HFF-Myc (cell line): ENCODE measurements at regions not wholly inside any gene's neighbourhood (a gene's known extent, or its start where the extent isn't known, plus 50 kb on each side); places are given as distances from the start of the nearest gene placed in this dataset.

Experiments used
- DNase-seq: peaks from one replicate; pipeline ENCODE4 v3.0.0-alpha.2; 2011; ENCODE audit warnings: low read depth; ENCODE audit errors: extremely low read depth
- H3K4me3 ChIP-seq: replicated peaks from 2 replicates; pipeline ENCODE4 v1.5.1; 2011; ENCODE audit warnings: low read depth, mild to moderate bottlenecking, control low read depth, low read length
- TF ChIP-seq, protein P1 (sequence below): IDR thresholded peaks from 2 replicates; pipeline ENCODE4 v1.5.1; 2012; ENCODE audit warnings: mild to moderate bottlenecking, low read depth, low read length, control low read depth; ENCODE audit errors: missing control alignments

DNA sequence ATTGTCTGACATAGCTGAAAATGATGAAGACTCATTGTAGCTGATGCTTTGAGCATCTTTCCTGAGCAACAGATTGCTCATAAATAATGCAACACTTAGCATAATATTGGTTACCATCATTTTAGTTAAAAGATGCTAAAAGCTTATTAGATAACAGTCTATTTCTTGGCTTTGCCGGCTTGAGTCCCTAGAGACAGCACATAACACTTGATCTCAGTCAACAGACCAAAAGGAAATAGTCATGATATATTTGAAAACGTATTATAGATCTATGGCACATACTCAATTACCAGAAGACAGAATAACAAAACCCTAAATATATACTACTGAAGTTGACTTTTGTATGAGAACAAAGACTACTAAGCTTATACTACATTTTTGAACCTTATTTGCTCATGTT is 846.7 kb upstream of the EPHA5 start:
- DNase-seq = no peak
- H3K4me3 ChIP-seq = no peak overlapping the region
- TF ChIP-seq, protein P1, sequence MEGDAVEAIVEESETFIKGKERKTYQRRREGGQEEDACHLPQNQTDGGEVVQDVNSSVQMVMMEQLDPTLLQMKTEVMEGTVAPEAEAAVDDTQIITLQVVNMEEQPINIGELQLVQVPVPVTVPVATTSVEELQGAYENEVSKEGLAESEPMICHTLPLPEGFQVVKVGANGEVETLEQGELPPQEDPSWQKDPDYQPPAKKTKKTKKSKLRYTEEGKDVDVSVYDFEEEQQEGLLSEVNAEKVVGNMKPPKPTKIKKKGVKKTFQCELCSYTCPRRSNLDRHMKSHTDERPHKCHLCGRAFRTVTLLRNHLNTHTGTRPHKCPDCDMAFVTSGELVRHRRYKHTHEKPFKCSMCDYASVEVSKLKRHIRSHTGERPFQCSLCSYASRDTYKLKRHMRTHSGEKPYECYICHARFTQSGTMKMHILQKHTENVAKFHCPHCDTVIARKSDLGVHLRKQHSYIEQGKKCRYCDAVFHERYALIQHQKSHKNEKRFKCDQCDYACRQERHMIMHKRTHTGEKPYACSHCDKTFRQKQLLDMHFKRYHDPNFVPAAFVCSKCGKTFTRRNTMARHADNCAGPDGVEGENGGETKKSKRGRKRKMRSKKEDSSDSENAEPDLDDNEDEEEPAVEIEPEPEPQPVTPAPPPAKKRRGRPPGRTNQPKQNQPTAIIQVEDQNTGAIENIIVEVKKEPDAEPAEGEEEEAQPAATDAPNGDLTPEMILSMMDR = no peak

DNA sequence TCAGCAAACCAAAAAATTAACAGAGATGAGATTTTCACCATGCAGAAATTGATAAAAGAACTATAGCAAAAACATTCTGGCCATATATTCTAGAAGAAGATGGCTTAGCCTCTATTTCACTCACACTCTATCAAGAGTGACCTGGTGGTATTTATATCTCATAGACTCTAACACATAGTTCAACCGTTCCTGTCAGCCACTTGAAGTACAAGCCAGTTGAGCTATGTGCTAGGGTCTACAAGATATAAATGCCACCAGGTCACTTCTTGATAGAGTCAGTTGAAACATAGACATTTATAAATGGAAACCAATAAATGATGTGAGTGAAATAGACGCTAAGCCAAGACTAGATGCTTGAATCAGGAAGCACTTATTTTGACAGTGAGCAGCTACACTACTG is 836.7 kb upstream of the EPHA5 start:
- no peak for DNase-seq
- TF ChIP-seq, protein P1 = no peak
- no peak overlapping the region for H3K4me3 ChIP-seq

DNA sequence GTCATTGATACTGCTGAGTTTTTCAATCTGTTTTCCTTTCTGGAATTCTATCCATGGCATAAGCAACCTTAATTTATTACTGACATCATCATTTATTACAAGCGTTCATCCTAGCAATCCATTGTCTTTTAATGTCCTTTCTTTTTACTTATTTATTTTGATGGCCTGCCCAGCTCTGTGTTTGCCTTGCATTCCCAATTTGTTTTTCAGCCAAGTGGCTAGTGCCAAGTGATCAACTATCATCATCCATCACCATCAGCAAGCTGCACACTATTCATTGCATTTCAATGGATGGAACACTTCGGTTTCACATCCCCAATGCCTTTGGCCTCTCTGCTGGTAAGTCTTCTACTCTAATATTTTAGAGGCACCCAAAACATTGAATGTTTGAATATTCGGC is 831.7 kb upstream of the EPHA5 start:
- TF ChIP-seq, protein P1 = no peak
- no peak overlapping the region for H3K4me3 ChIP-seq

DNA sequence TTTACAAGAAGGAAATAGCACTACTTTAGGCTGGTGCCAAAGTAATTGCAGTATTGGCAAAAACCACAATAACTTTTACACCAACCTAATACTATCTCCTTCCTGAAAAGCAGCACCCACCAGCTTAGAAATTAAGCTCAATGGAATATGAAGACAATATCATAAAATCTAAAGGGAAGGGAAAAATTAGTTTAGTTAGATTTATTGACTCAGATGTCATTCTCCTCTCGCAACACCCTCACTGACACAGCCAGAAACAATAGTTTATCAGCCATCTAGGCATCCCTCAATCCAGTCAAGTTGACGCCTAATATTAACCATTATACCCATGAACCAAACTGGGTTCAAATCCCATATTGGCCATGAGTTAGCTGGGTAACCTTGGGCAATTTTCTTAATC is 820.4 kb upstream of the EPHA5 start:
- no peak for DNase-seq

More for the DNA sequence above, 831.7 kb upstream of the EPHA5 start:
- DNase-seq = no peak

DNA sequence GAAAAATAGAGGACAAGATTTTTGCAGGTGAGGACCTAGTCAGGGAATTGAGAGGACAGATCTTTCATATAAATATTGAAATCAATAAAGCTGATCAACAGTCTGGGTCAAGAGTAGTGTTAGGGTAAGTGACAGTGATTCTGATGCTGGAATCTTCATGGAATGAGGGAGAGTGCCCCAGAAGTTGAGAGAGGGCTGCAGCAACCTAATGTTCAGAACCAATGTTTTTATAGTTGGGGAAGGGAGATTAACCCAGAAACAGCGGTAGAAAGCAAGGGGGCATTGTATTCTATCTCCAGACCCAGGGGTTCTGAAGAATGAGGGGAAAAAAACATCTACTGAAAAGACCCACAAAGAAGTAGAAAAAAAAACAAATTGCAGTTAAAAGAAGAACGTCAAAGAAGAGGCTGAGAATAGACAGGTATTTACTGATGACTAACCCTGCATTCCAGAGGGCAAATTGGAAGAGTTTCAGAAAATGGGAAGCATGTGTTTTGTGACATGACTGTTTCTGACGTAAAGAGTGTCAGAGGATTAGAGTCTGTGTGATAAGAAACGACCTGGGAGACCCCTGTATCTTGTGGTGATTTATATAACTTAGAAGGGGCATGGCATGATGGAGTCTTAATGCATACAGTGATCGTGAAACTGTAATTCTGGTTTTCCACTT is 819.6 kb upstream of the EPHA5 start:
- H3K4me3 ChIP-seq = no peak overlapping the region
- DNase-seq = no peak

More for the DNA sequence above, 820.4 kb upstream of the EPHA5 start:
- TF ChIP-seq, protein P1 = no peak
- H3K4me3 ChIP-seq = no peak overlapping the region

DNA sequence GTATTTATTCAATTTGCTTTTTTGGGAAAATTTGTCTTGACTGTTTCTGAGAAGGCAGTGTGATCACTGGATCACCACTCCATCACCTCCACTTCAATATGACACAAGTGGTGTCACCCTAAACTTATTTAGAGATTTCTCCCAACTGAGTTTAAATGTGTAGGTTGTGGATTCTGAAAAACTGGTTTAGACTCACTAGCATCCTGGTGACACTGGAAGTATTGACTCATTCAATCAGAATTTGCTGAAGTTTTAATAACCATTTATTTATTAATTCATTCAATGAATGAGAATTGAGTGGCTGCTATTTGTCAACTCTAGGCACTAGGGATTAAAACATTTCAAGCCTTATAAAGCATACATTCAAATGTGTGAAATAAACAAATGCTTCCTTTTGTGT is 819.1 kb upstream of the EPHA5 start:
- no peak overlapping the region for H3K4me3 ChIP-seq
- TF ChIP-seq, protein P1 = no peak
- no peak for DNase-seq

More for the DNA sequence above, 819.6 kb upstream of the EPHA5 start:
- TF ChIP-seq, protein P1 = no peak

DNA sequence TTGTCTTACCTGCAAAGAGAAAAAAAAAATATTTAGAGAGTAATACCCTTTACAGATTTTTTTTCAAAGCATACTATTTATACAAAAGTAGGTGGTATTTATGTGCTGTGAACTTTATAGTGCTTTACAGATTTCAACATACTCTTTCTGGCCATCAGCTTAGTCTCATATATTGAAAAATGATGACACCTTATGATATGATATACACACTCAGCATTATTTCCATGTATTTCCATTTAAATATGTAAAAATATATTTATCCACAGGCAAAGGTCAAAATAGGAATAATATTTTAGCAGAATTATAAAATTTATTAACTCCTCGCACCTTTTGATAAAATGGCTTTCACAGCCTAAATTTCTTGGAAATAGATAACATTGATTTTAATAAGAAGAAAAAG is 815.8 kb upstream of the EPHA5 start:
- no peak for DNase-seq
- TF ChIP-seq, protein P1 = no peak
- no peak overlapping the region for H3K4me3 ChIP-seq
